OCI-LY1 (cell line): ENCODE measurements at regions not wholly inside any gene's neighbourhood (a gene's known extent, or its start where the extent isn't known, plus 50 kb on each side); places are given as distances from the start of the nearest gene placed in this dataset.
"Not testable (repeated sequence)": the region's sequence is repeated elsewhere in the genome, so short reads cannot be mapped to it uniquely, and the experiment has no call there.

Source experiments
- H2AFZ ChIP-seq: fragments of 200-600 bp; sonication (generic), shearing (Covaris generic); 2 replicates; pipeline ENCODE4 v1.6.0; 2014; ENCODE audit warnings: antibody characterized with exemption, mild to moderate bottlenecking, low read length
- H3F3A ChIP-seq: fragments of 200-600 bp; sonication (generic), shearing (Covaris generic); 2 replicates; pipeline ENCODE4 v1.6.0; 2014; ENCODE audit warnings: mild to moderate bottlenecking, antibody characterized with exemption, low read length, moderate library complexity; ENCODE audit not compliant: insufficient read depth
- H3K27ac ChIP-seq: fragments of 200-600 bp; sonication (generic); 2 replicates; pipeline ENCODE4 v1.5.1; 2014; ENCODE audit warnings: low read length, mixed run types, mild to moderate bottlenecking, low read depth; ENCODE audit not compliant: poor library complexity, severe bottlenecking
- H3K27me3 ChIP-seq: fragments of 200-600 bp; sonication (generic); 2 replicates; pipeline ENCODE4 v1.6.0; 2014; ENCODE audit warnings: antibody characterized with exemption, mild to moderate bottlenecking, low read length, moderate library complexity; ENCODE audit not compliant: insufficient read depth
- H3K36me3 ChIP-seq: fragments of 200-600 bp; sonication (generic); 2 replicates; pipeline ENCODE4 v1.6.1; 2014; ENCODE audit warnings: mild to moderate bottlenecking, antibody characterized with exemption, low read length, moderate library complexity, mixed read lengths; ENCODE audit not compliant: insufficient read depth
- H3K4me1 ChIP-seq: fragments of 200-600 bp; sonication (generic); 2 replicates; pipeline ENCODE4 v1.5.1; 2014; ENCODE audit warnings: mild to moderate bottlenecking, low read length, moderate library complexity; ENCODE audit not compliant: insufficient read depth, severe bottlenecking
- H3K4me2 ChIP-seq: fragments of 200-600 bp; sonication (generic), shearing (Covaris generic); 2 replicates; pipeline ENCODE4 v1.6.1; 2014; ENCODE audit warnings: low read length
- H3K4me3 ChIP-seq: fragments of 200-600 bp; sonication (generic); 2 replicates; pipeline ENCODE4 v1.5.1; 2014; ENCODE audit warnings: low read length, low read depth, mild to moderate bottlenecking, mixed read lengths; ENCODE audit not compliant: poor library complexity, severe bottlenecking
- H3K79me2 ChIP-seq: fragments of 200-600 bp; shearing (Covaris generic); 2 replicates; pipeline ENCODE4 v1.6.1; 2016; ENCODE audit warnings: mixed run types, low read length, mixed read lengths; ENCODE audit not compliant: insufficient read depth
- H3K9ac ChIP-seq: fragments of 200-600 bp; sonication (generic), shearing (Covaris generic); 2 replicates; pipeline ENCODE4 v1.6.1; 2014; ENCODE audit warnings: mild to moderate bottlenecking, low read length, mixed read lengths
- H3K9me2 ChIP-seq: fragments of 200-600 bp; sonication (generic), shearing (Covaris generic); 2 replicates; pipeline ENCODE4 v1.6.1; 2014; ENCODE audit warnings: low read depth, mild to moderate bottlenecking, low read length, mixed read lengths
- H3K9me3 ChIP-seq: fragments of 200-600 bp; shearing (Covaris generic); 2 replicates; pipeline ENCODE4 v1.6.1; 2014; ENCODE audit warnings: low read length, mixed read lengths
- H4K20me1 ChIP-seq: fragments of 200-600 bp; sonication (generic), shearing (Covaris generic); 2 replicates; pipeline ENCODE4 v1.6.0; 2016; ENCODE audit warnings: mild to moderate bottlenecking, low read length; ENCODE audit not compliant: insufficient read depth
- EZH2 ChIP-seq: fragments of 200-600 bp; sonication (generic), shearing (Covaris generic); IDR thresholded peaks from 2 replicates; pipeline ENCODE4 v1.8.0; 2017; ENCODE audit warnings: borderline replicate concordance, mixed run types, mild to moderate bottlenecking, antibody characterized with exemption, low read length, moderate library complexity, mixed read lengths
- TF ChIP-seq, protein P1 (sequence below): fragments of 200-600 bp; sonication (generic), shearing (Covaris generic); IDR thresholded peaks from 2 replicates; pipeline ENCODE4 v1.5.1; 2017; ENCODE audit warnings: mild to moderate bottlenecking, antibody characterized with exemption, low read length, moderate library complexity, mixed read lengths

DNA sequence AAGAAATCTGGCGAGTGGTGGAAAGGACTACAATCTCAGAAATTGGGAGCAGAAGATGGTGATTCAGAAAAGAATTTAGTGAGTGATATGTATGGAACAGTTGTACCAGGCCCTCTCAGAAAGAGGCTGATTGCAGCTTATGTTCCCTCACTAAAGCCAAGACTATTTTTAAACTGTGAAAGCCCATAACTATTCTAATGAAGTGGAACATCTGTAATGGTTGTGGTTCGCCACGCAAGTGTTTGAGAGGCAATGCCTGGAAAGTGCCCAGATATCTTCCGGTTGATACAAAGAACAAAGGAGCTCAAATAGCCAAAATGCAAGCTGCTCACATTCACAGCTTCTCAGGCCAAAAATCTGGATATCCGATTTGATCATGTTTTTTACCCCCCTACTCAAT is 1250.7 kb downstream of the RAPGEF2 start:
- no peaks in the 10 kb centered on the region for H3K79me2 ChIP-seq
- H3K27me3 ChIP-seq = no peaks in the 10 kb centered on the region
- no peak overlapping the region for H3K27ac ChIP-seq
- no peak overlapping the region for H3K4me3 ChIP-seq
- H3K36me3 ChIP-seq = no peaks in the 10 kb centered on the region
- H4K20me1 ChIP-seq = no peaks in the 10 kb centered on the region
- no peaks in the 10 kb centered on the region for H3K4me1 ChIP-seq
- TF ChIP-seq, protein P1, sequence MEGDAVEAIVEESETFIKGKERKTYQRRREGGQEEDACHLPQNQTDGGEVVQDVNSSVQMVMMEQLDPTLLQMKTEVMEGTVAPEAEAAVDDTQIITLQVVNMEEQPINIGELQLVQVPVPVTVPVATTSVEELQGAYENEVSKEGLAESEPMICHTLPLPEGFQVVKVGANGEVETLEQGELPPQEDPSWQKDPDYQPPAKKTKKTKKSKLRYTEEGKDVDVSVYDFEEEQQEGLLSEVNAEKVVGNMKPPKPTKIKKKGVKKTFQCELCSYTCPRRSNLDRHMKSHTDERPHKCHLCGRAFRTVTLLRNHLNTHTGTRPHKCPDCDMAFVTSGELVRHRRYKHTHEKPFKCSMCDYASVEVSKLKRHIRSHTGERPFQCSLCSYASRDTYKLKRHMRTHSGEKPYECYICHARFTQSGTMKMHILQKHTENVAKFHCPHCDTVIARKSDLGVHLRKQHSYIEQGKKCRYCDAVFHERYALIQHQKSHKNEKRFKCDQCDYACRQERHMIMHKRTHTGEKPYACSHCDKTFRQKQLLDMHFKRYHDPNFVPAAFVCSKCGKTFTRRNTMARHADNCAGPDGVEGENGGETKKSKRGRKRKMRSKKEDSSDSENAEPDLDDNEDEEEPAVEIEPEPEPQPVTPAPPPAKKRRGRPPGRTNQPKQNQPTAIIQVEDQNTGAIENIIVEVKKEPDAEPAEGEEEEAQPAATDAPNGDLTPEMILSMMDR = no peak
- TF ChIP-seq EZH2 = no peak
- H2AFZ ChIP-seq = no peak overlapping the region
- no peak overlapping the region for H3K4me2 ChIP-seq
- no peaks in the 10 kb centered on the region for H3F3A ChIP-seq
- no peaks in the 10 kb centered on the region for H3K9me3 ChIP-seq
- H3K9me2 ChIP-seq = no peaks in the 10 kb centered on the region
- H3K9ac ChIP-seq = no peak overlapping the region

DNA sequence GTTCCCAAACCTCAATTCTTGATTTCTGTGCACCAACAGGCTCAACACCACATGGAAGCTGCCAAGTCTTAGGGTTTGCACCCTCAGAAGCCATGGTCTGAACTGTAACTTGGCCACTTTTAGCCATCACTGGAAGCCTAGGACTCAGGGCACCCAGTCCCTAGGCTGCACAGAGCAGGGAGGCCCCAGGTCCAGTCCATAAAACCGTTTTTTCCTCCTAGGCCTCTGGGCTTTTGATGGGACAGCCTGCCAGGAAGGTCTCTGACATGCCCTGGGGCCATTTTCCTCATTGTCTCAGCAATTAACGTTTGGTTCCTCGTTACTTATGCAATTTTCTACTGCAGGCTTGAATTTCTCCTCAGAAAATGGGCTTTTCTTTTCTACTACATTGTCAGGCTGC is 1259.6 kb downstream of the RAPGEF2 start:
- no peaks in the 10 kb centered on the region for H3K79me2 ChIP-seq
- no peak overlapping the region for H2AFZ ChIP-seq
- H3K27ac ChIP-seq = no peak overlapping the region
- H3K36me3 ChIP-seq = no peaks in the 10 kb centered on the region
- H3K4me2 ChIP-seq = no peak overlapping the region
- H3K27me3 ChIP-seq = no peaks in the 10 kb centered on the region
- no peaks in the 10 kb centered on the region for H3K9me2 ChIP-seq
- H3K9me3 ChIP-seq = no peaks in the 10 kb centered on the region
- TF ChIP-seq, protein P1 = no peak
- no peak for TF ChIP-seq EZH2
- no peaks in the 10 kb centered on the region for H3K4me1 ChIP-seq
- H4K20me1 ChIP-seq = no peaks in the 10 kb centered on the region
- no peak overlapping the region for H3K9ac ChIP-seq
- no peak overlapping the region for H3K4me3 ChIP-seq
- H3F3A ChIP-seq = no peaks in the 10 kb centered on the region

GRCh38 chr4:160364217-160364616 is 1261.3 kb downstream of the RAPGEF2 start:
- H2AFZ ChIP-seq = no peak overlapping the region
- H3K27ac ChIP-seq = no peak overlapping the region
- no peaks in the 10 kb centered on the region for H4K20me1 ChIP-seq
- no peaks in the 10 kb centered on the region for H3K4me1 ChIP-seq
- H3K36me3 ChIP-seq = no peaks in the 10 kb centered on the region
- H3K27me3 ChIP-seq = no peaks in the 10 kb centered on the region
- H3K4me3 ChIP-seq = no peak overlapping the region
- TF ChIP-seq, protein P1 = no peak
- TF ChIP-seq EZH2 = no peak
- no peaks in the 10 kb centered on the region for H3K79me2 ChIP-seq
- H3K9ac ChIP-seq = no peak overlapping the region
- no peaks in the 10 kb centered on the region for H3K9me3 ChIP-seq
- no peaks in the 10 kb centered on the region; the same call in 1 of the 2 replicates for H3K9me2 ChIP-seq
- no peaks in the 10 kb centered on the region for H3F3A ChIP-seq
- H3K4me2 ChIP-seq = no peak overlapping the region

GRCh38 chr4:160364665-160365064 is 1261.8 kb downstream of the RAPGEF2 start:
- H3K9me3 ChIP-seq, H3K4me3 ChIP-seq, H3K36me3 ChIP-seq, H2AFZ ChIP-seq, H3K9me2 ChIP-seq, H3F3A ChIP-seq, H3K79me2 ChIP-seq, H3K27me3 ChIP-seq, H3K27ac ChIP-seq, H3K4me2 ChIP-seq, H4K20me1 ChIP-seq, H3K4me1 ChIP-seq, H3K9ac ChIP-seq: not testable (repeated sequence)

DNA sequence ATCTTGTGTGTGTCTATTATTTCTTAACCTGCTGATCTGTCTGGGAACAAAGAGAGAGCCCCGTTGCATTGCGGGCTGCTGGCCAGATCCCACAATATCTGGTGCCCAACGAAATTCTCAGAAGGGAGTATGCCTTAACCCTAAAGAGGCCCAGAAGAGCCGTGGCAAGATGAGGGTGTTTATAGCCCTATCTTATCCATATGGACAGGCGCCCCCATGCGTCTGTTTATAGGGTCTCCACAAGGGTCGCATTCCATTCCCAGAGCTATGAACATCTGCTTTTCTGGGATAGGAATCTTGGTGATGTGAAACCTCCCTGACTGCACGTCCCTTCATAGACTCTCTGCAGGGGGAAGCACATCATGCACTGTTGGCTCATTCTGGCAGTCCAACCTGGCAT is 1262.5 kb downstream of the RAPGEF2 start:
- not testable (repeated sequence) for H2AFZ ChIP-seq, H3K27me3 ChIP-seq, H3K9me3 ChIP-seq, H3K4me3 ChIP-seq, H3F3A ChIP-seq, H3K4me1 ChIP-seq, H3K9me2 ChIP-seq, H3K27ac ChIP-seq, H3K79me2 ChIP-seq, H3K36me3 ChIP-seq, H3K9ac ChIP-seq, H3K4me2 ChIP-seq, H4K20me1 ChIP-seq
